Suppressor macrophage treated with lipopolysaccharide for 4 hours (primary cell): ENCODE measurements at regions not wholly inside any gene's neighbourhood (a gene's known extent, or its start where the extent isn't known, plus 50 kb on each side); places are given as distances from the start of the nearest gene placed in this dataset.
A peak's percentile ranks its signal among the peaks of the same experiment; 100 is the strongest.

Experiments
- DNase-seq: peaks from one replicate; pipeline ENCODE4 v3.0.0-alpha.2; 2020

DNA sequence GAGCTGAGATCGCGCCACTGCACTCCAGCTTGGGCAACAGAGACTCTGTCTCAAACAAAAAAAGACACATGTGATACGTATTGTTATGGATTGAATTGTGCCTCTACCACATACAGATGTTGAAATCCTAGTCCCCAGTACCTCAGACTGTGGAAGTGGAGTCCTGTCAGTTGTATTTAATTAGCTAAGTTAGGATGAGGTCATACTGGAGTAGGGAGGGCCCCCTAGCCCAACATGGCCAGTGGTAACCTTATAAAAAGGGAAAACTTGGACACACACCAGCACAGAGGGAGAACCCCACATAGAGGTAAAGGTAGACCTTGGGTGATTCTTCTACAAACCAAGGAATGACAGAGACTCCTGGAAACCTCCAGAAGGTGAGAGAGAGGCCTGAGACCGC is 119.8 kb downstream of the GADD45G start:
- no peak for DNase-seq

DNA sequence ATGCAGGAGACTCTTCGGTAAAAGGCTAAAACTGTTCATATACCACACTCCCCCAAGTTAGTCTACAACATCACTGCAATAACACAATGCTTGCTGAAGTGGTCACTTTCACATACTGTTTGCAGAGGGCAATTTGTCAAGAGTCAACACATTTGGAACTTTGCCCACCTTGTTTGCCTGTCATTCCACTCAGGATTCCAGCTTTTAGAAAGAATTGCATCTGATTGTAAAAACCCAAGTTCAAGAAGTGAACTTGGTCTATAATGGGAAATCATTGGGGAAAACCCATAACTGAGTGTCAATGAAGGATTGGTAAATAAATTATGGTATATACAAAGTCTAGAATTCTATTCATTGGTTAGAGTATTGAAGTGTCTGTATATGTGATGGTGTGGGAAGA is 120.5 kb downstream of the GADD45G start:
- DNase-seq, result peak; percentile 67

DNA sequence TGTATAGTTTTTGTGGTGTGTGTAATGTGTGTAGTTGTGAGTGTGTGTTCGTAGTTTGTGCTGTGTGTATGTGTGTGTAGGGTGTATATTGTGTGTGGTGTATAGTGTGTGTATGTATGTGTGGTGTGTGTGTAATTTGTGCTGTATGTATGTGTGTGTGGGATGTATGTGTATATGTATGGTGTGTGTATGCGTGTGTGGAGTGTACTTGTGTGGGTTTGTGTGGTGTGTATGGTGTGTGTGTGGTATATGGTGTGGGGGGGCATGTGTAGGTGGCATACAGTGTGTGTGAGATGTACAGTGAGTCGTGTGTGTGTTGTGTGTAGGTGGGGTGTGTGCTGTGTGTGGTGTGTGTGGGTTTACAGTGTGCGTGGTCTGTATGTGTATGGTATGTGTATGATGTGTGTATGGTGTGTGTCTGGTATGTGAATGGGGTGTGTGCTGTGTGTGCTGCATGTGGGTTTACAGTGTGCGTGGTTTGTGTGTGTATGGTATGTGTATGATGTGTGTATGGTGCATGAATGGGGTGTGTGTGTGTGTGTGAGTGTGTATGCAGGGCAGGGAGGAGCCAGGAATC is 125.2 kb downstream of the GADD45G start:
- no peak for DNase-seq

DNA sequence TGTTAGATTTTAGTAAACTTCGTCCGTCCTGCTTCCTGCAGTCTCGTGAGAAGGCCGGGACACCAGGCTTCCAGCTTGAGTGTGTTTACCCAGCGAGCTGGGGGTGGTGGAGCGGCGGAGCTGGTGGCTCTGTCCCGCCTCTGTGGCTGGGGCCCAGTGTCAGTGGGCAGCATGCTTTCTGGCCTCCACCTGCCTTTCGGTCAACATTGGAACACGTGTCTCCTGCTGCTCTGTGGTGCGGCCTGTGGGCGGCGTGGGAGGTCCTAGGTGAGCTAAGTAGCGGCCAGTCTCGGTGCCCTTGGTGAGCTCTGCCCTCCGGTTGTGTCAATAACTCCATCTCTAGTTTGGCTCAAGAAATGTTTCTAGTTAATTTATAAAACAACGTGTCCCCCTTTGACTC is 125.9 kb downstream of the GADD45G start:
- no peak for DNase-seq

DNA sequence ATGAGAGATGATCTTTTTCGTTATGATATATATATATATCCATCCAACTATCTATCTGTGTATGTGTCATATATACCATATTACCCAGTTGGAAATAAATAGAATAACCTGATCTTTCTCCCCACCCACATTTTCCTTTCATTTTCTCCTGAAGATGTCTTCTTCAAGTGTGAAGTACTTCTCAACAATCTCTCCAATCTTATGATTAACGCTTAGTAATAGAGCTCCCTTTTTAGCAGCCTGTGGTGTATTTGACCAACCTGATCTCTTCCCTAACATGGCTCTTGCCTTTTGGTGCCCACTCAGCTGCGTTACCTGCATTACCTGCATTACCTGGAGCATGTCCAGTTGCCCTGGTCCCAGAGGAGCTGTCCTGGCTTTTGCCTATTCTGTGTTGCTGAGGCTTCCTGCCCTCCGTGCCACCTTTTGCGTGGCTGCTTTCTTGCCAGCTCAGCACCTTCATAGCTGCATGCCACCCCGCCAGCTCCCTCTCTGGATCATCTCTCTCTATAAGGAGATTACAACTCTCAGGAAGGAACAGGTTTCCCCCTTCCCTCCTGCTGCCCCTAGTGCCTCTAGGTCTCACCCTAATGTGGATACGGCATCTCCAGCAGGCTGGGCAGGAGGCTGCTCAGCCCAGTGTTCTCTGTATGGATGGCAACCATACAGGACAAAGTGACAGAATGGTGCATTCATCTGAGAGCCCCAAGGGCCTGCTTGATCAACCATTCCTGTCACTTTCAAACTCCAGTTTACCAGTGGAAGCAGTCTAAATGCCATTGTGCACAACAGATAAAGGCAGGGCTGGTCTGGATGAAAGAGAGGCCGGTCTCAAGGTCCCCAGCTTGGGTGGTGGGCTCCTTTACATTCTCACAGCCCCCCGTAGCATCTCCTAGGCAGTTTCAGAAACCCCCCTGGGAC is 126.7 kb downstream of the GADD45G start:
- no peak for DNase-seq

DNA sequence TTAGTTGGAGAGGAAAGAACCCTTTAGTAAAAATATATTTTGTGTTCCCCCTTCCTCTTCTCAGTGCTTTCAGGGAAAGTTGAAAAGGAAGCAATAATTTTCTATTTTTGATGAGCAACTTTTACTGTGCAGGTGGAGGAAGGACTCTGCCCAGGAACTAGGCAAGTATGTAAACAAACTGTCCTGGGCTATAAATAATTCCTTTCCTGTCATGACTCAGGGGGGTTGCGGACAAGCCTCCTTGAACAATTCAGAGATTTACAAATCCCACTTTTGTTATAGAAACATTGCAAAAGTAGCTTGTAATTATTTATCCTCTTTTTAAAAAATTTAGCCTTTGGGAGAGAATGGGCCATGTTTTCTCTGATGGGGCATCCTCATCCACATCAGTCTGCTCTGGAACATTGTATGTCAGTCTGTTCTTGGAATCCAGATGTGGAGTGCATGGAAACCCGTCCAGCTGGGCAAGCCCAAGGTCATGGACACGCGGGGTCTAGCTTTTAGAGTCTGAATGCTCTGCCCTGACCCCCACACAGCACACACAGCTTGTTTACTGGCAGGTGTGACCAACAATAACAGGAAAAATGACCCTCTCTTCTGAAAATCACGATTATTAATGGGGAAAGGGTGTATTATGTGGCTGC is 127.6 kb downstream of the GADD45G start:
- DNase-seq, result no peak

GRCh38 chr9:89732939-89733324 is 128.1 kb downstream of the GADD45G start:
- no peak for DNase-seq

GRCh38 chr9:89734600-89735041 is 129.8 kb downstream of the GADD45G start:
- DNase-seq, result peak; percentile 64

DNA sequence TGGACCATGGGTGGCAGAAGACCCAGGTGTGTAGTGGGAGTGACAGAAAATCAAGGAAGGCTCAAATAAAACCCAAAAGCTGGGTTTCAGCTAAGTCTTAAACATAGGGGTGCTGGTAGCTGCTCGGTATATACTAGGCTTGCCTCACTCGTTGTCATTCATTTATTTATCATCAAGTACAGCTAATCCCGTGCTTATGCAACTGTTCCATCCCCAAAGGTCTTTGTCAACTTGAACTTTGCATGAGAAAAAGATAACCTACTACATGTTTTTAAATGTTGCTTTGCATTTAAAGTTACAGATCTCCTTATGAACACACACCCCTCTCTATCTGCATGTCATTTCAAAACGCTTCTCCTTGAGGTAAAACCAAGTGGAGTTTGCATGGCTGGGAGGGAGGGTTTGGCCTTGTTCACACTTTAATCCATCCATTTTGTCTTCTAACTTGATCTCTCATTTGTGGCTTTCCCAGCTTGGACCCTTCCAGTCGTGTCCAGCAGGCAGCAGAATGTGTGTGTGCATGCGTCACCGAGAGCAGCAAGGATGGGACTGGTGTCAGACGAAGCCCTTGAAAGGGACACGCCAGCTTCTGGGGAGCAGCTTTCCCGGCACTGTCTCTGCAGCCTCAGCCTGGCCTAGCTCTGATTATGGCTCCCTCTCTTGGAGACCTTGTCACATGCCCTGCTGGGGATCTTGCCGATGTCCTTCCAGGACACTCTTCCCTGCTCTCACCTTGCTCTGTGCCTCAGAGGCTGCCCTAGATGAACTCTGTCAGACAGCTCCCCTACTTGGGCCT is 133.5 kb downstream of the GADD45G start:
- no peak for DNase-seq

GRCh38 chr9:89739511-89739910 is 134.7 kb downstream of the GADD45G start:
- peak; percentile 88 for DNase-seq

GRCh38 chr9:89739916-89740315 is 135.1 kb downstream of the GADD45G start:
- no peak for DNase-seq

DNA sequence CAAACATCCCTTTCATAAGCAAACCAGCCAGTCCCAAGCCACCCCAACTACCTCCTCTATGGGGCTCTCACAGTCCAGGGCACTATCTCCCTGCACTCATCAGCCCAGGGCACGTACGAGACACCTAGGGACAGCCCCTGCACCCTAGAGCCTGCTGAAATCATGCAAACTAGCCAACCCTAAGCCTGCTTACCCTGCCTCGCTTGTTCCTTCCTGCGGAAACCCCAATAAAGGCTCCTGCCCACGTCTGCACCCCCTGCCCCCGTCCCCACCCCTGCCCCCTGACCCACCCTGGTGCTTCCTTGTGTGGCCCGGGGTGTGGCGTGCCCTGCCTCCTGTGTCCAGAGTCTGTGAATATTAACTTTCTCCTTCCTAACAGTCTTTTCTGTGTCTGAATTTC is 135.9 kb downstream of the GADD45G start:
- no peak for DNase-seq

GRCh38 chr9:89742660-89743059 is 137.8 kb downstream of the GADD45G start:
- no peak for DNase-seq

- DNase-seq, result no peak
Observed at GRCh38 chr9:89743216-89743572, 138.4 kb downstream of the GADD45G start.

GRCh38 chr9:89743573-89744254 is 138.9 kb downstream of the GADD45G start:
- no peak for DNase-seq

DNA sequence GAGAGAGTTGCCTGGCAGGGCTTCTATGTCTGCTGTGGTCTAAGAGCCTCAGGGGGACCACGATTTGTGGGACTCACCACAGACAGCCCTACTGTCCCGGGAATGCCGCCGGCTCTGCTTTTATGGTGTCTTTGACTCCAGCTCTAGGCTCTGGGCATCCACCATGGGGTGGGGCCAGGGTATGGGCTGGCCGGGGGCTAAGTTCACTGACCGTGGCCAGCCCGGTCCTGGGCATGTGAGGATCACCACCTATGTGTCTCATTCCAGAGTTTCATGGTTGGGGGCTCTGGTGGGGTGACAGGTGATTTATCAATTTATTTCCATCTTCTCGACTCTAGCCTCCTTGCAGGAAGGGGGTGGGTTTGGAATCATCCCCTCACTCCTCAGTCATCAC is 139.4 kb downstream of the GADD45G start:
- no peak for DNase-seq

GRCh38 chr9:89744730-89745129 is 139.9 kb downstream of the GADD45G start:
- no peak for DNase-seq

GRCh38 chr9:89745601-89746376 is 141.0 kb downstream of the GADD45G start:
- no peak for DNase-seq

DNA sequence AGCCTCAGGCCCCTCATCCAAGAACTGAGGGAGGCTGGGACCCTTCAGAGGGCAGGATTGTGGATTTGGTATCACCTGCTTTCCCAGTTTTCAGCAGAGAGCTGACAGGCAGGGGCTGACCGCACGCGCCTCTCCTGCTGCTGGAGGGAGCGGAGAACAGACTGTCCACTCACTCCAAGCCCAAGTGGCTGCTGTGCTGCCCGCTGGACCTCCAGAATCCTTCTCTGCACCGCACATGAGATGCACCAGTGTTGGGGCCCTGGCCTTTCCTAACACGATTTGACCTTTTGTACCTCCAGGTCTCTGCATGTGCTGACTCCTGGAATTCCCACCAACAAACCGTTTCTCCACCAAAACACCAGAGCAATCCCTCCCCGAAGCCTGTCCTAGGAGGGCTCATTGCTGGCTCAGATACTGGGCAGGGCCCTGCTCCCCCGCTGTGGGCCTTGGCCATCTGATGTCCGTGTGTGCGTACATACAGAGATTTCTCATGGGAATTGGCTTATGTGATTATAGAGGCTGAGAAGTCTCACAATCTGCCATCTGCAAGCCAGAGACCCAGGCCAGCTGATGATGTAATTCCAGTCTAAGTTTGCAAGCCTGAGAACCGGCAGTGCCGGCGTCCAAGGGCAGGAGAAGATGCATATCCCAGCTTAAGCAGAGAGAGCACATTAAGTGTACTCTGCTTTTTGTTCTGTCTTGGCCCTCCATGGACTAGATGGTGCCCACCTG is 141.7 kb downstream of the GADD45G start:
- no peak for DNase-seq

GRCh38 chr9:89747596-89747995 is 142.8 kb downstream of the GADD45G start:
- no peak for DNase-seq
